GM19043 (cell line): ENCODE measurements at regions not wholly inside any gene's neighbourhood (a gene's known extent, or its start where the extent isn't known, plus 50 kb on each side); places are given as distances from the start of the nearest gene placed in this dataset.

Source experiments
- ATAC-seq: cut with Tn5 transposase; IDR thresholded peaks from one replicate; pipeline ENCODE4 v1.9.1; 2021; ENCODE audit warnings: low read depth; ENCODE audit not compliant: unreplicated experiment

DNA sequence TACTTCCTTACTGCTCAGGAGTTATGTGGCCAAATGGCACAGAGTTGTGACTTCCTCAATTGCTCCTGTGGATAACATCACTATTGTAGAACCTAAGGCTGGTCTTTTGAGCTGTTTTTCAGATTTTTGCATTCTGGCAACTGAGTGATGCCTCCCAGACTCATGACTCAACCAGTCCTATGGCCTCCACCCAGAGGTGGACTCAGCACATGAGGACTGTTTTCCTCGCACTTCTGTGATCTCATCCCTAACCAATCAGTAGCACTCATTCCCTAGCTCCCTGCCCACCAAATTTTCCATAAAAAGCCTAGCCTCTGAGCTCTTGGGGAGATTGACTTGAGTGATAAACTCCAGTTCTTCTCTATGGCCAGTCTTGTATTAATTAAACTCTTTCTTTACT is 407.9 kb upstream of the TNP1 start:
- ATAC-seq: no peak

DNA sequence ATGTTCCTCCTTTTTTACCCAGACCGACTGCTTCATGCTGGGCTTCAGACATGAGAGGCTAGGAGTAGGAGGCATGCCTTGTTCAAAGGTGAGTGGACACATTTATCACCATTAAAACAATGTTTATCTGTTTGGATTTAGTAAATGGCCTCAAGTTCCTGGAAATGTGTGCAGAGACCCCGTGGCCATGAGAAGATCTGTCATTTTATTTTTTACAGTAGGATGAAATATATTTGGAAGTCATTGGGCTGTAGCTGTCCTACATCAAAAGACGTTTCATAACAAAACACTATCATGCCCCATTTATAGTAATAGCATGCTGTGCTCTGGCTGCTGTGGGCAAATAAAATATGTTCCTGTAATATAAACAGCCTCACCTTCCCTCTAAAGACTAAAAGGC is 403.9 kb upstream of the TNP1 start:
- ATAC-seq: no peak

DNA sequence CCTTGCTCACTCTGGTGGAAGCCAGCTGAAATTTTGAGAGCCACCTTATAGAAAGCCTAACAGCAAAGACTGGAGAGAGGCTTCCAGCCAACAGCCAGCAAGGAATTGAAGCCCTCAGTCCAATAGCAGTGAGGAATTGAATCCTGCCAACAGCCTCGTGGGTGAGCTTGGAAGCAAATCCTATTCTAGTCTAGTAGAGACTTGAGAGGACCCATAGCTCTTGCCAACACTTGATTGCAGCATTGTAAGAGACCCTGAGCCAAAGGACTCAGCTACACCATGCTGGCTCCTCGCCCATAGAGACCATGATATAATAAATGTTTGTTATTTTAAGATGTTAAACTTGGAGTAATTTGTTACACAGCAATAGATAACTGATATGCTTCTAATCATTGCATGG is 403.0 kb upstream of the TNP1 start:
- ATAC-seq: no peak

DNA sequence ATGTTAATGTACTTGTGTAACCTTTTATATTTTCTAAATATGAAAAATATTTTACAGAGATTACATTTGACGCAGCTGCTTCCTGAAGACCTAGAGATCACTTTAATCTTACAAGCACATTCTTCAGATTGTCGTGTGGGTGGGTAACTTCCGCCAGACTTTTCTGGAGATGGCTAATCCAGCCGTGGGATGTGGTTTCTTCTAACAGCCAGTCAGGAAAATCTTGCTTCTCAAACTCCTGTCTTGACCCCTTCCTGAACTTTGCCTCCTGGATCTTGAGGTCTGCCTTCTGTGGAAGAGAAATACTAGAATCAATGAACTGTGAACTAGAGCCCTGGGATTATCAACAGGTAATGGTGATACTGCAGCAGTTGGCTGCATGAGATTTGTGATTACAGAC is 401.6 kb upstream of the TNP1 start:
- no peak for ATAC-seq

DNA sequence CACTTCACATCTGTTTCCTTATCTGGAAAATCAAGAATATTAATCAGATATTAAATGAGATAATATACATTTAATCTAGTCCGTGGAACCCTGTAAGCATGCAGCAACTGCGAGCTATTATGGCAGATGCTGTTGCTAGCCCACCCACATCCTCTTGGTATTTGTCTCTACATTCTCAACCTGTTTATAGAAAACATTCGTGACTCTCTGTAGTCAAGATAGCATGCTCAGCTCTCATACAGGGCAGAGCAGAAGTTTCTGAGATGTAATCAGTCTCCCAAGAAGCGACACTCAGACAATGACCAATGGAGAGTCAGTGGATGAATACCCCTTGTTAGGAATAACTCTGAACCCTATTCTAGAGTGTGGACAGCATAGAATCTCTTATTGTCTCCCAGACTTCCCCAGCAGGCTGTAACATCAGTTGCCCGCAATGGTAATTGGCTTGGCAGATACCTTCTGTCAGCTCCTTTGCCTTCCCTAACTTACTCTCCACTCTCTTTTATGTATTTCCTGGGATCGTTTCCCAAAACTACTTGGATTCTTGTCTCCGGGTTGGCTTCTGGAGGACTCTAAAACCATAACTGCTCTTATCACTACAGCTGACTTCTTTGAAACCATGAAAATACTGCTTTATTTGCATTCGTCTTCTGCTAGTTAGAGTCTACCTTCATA is 400.7 kb upstream of the TNP1 start:
- no peak for ATAC-seq

DNA sequence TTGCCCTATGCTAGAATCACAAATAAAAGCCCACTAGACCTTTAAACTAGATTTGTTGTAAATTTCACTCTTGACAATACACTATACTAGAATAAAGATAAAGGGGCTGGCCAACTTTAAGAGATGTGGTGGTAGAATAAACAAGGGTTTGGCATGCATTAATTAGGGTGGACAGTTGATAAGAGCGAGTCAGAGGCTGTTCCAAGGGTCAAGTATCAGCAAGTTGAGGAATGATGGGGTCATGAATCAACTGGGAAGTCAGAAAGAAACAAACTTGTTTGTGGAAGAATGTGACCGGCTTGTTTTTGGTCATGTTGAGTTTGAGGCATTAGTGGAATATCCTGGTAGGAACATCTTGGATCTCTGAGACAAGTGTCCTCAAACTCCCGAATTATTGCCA is 398.3 kb upstream of the TNP1 start:
- ATAC-seq: no peak

DNA sequence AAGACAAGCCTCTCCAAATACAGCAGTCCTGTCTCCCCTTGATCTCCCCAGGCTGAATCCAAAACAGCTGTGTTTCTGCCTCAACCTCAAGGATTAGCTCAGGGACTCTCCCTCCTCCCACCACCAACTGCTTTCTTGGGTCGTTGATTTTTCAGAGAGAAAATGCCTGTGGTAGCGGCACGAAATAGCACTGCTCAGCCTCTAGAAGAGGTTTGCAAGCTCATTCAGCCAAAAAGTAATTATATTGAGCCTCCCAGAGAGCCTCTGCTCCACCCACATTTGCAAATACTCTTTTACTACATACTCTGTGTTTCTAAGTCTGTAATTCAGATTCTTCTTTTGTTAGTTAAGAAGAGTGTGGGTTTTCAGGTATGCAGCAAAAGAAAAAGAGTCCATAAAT is 396.4 kb upstream of the TNP1 start:
- ATAC-seq: no peak

DNA sequence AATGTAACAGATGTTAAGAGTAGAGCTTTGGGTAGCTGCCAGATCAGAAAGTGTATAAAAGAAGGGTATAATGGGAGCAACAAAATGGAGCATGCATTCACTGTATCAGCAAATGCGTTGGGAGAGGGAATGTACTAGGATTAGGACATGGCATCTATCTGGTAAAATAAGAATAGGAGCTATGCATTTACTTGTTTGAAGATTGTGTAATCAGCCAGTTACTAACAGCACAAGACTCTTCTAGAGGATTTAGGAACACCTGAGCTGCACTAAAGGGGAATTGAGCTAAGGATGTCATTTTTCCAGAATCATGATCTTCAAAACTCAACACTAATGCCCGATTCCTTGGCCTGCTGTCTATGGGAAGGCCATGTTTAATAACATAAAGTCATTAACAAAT is 394.2 kb upstream of the TNP1 start:
- ATAC-seq: no peak

DNA sequence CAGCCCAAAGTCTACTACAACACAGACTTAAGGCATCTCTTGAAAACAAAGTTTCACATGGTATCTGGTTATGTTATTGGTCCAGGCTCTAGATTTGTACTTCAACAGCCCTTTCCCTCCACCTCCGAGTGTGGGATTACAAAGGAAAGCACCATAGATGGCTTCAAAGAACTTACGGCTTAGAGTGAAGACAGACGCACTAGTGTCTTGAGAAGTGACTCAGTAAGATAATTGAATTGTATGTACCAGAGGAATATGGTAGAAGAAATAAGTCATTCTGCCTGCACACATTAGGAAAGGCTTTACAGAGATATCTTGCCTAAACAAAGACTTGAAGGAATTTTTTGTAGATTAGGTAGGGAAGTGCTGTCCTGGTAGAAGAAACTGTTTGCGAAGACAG is 392.3 kb upstream of the TNP1 start:
- ATAC-seq: no peak

DNA sequence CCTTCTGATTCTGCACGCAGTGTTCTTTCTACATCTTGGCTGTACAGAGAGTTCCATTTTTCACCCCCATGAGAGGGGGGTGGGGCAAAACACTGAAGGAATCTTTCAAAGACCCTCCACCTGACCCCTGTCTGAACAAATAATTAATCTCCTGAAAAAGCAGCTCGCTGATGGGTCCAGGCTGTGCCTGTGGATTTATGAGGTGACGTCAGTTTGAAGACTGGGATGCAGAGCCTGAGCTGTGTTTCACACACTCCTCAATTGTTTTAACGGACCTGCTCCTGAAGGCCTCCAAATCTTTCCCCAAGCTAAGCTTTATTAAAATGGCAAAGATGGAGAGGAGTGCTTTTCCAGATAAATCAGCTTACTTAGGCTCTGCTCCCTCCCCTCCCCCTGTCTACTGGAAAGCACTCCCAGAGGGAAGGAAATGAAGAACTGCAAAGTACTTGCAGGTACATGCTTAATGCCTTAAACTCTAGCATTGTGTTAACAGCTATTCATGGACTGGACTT is 390.2 kb upstream of the TNP1 start:
- no peak for ATAC-seq

DNA sequence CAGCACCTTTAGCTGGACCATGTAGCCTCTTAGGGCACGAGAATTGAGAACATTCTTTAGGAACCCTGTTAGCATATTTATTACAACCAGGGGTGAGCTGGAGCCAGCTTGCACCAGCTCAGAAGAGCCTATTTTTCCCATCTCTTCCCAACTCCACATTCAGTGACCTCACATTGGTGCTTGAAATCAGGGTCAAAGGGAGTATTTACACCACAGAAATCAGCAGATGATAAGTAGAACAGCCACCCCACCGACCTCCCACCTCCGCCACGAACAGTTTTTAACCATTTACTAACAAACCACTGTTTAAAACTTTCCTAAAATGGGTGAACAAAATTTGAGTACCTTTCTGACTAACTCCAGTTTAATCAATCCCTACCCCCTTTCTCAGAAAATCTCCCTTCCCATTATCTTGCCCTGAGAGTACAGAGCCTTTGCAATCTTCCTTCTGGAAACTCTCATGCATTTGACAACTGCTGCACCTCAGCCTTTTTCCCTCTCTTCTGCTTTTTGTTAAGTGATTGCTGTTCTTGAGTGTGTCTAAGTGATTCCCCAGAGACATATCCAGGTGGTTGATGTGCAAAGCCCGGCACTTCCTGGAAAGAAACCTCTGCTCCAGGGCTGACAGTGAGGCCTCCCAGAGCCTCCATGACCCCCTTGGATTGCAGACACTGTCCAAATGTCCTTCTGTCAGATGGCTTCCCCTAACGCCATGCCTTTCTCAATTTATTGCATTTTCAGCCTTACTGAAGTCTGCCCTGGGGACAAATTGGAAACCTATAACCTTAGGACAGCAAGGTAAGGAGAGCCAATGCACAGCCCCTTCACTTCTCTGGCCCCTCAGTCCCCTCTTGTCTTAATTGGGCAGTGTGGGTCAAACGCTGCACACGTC is 389.5 kb upstream of the TNP1 start:
- no peak for ATAC-seq

DNA sequence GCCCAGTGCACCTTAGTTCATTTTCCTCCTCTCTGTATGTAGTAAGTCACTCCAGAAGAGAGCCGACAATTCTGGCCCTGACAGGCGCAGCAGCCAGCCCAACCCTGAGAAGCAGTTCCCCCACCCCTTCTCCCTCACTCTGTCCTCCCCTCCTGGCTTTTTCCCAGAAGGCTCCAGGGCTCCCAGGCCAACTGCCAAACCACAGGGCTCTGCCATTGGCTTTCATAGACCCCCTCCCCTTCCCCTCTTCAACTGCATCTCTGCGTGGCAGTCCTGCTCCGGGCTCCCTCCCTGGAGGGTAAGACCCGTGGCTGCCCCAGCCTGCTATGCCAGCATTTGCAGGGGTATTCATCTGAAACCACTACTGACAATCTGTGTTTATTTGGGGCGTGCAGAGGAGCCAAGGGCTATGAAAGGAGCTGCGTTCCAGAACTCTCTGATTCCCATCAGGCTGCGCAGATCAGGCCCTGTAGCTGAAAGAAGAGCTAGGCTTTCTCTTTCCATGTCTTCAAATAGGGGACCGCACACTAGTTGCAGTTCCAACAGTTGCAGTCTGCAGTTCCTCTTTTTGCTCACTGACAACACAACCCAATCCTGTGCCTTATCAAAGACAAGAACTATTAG is 388.6 kb upstream of the TNP1 start:
- peak; percentile 97 for ATAC-seq

DNA sequence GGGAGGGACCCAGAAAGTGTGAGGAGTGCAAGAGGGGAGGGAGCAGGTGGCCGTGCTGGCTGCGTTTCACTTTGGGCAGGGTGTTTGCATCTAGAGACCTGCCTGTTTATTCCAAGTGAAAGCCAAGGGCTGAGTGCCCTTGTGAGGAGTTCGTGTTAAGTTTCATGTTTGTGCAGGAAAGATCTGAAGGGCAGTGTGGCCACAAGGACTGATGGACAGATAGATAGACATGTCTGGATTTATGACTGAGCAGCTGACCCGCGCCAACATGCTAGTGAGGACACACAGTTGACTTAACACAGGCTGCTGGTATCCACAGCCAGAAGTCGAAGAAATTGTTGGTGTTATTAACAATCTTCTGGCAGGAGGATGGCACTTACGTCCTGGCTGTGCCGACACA is 387.6 kb upstream of the TNP1 start:
- ATAC-seq: no peak

DNA sequence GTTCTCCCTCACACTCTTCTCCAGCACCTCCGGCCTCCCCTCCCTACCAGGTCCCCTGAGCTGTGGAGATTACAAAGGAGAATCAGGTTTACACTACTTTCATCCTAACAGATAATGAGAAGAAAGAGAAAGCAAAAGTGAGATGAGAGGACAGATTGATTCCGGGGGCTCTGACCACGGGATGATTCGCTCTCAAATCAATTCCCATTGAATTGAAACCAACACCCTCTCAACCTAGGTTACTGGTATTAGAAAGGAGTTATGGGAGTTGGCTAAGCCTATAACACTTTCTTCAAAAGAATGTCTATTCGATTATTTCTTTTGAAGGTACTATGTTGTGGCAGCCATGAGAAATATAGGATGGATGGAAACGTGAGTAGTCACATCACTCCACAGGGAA is 386.2 kb upstream of the TNP1 start:
- no peak for ATAC-seq

DNA sequence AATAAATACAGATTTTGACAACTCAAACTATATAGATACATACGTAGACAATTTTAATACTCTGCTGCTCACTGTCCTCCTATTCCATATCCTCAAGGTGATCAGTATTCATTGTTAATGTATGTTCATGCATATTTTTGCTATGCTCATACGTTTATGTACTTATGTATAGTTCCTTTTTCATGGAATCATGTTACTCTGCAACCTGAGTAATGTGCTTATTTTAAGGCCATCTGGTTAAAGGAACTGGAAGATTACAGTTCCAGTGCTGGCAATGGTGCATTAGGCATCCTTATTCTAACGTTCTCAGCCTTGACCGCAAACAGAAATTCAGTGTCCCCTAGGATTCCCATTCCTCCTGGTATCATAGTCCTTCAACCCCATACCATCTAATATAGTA is 385.0 kb upstream of the TNP1 start:
- no peak for ATAC-seq

DNA sequence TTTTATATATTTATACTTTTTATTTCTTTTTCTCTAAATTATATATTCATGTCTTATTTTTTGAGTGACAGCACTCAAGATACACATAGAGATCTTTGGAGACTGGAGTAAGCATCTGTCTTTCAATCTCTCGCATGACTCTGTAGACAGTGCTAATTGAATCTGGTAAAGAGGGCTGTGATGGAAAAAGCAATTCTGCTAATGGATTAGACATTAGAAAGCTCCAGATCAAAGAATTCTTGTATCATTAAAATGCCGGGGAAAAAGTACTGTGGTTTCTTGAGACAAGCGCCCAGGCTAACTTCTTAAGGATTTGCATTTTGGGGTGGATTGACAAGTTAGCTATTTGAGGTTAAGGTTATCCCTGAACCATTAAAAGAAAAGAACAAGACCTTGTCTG is 383.1 kb upstream of the TNP1 start:
- no peak for ATAC-seq

DNA sequence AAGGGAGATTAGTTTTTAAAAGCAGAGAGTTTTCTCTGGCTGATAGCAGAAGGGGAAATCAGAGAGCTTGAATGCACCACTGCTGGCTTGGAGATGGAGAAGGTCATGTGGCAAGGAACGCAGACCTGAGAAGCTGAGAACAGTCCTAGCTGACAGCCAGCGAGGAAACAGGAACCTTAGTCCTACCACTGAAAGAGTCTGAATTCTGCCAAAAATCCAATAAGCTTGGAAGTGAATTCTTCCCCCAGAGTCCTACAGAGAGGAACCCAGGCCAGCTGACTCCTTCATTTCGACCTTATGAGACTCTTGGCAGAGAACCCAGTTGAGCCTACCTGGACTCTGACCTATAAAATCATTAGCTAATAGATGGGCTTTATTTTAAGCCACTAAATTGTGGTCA is 371.9 kb upstream of the TNP1 start:
- ATAC-seq: no peak

DNA sequence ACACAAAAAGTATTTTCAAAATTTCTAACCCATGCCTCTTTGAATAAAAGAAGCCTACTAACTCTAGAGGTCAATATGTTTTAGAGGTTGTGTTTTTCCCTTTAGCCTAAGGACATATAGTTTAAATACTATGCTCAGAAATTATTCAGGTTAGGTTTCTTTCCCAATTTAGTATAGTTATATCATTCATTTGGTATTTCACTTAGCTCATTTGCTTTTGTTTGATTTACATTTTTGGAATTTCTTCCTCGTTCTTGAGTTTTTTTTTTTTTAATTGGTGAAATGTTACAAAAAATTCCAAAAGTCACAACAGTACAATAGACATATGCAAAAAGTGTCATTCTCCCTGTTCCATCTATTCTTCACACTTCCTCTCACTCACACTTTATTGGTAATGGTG is 371.3 kb upstream of the TNP1 start:
- ATAC-seq: no peak

DNA sequence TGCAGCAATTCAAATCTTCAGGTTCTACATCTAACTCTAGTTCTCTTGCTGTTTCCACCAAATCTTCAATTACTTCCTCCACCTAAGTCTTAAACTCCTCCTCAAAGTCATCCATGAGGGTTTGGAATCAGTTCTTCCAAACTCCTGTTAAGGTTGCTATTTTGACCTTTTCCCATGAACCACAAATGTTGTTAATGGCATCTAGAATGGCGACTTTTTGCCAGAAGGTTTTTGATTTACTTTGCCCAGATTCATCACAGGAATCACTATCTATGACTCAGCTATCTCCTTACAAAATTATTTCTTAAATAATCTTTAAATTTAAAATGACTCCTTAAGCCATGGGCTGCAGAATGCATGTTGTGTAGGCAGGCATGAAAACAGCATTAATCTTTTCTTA is 368.9 kb upstream of the TNP1 start:
- no peak for ATAC-seq

DNA sequence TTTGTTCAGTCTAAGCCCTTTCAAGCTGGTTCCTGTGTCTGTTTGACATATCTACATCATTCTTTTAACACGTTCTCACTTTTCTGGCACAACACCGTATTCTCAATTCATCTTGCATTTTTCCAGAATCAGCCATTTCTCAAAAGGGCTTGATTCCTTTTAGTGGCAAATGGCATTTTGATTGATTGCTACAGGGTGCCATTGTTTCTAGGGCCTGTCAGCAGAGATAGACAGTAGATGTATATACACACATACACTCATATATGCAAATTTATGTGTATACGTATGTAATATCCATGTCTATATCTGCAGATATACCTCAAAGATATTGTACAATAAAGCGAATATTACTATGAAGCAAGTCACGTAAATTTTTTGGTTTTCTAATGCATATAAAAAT is 367.9 kb upstream of the TNP1 start:
- ATAC-seq: no peak

DNA sequence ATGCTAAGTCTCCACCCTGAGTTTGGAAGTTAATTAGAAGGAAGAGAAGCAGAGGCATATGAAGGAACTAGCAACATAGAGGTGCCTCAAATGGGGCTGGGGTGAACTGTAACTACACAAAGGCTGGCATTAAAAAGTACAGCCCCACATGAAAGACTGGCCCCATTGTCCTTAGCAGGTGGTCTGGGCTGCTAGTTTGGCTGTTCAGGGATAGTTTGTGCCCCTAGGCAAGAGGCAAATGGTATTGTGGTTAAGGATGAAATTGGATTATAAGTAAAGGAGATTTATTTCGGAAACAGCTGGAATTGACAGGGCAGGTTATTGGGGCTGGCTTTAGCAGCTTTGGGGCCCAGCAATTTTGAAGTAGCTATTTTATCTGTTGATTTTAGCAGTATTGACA is 365.7 kb upstream of the TNP1 start:
- ATAC-seq: no peak
